ENCODE measurements at regions not wholly inside any gene's neighbourhood (a gene's known extent, or its start where the extent isn't known, plus 50 kb on each side); places are given as distances from the start of the nearest gene placed in this dataset.
"Not testable (repeated sequence)": the region's sequence is repeated elsewhere in the genome, so short reads cannot be mapped to it uniquely, and the experiment has no call there.

GRCh38 chr4:8723222-8723980 lies 130.8 kb downstream of the CPZ start:
- DNase-seq (ENCODE audit: low read depth in 4 of 4, low spot score in 2 of 4): no peak

- DNase-seq (ENCODE audit: low read depth in 4 of 4, low spot score in 2 of 4): no peak
Observed at GRCh38 chr4:8722556-8722955, 130.0 kb downstream of the CPZ start.

GRCh38 chr4:8721621-8722020 lies 129.1 kb downstream of the CPZ start:
- DNase-seq (ENCODE audit: low read depth in 4 of 4, low spot score in 2 of 4): no peak

GRCh38 chr4:8719421-8719820 lies 126.9 kb downstream of the CPZ start:
- no peak for DNase-seq (ENCODE audit: low read depth in 4 of 4, low spot score in 2 of 4)

- not testable (repeated sequence) for DNase-seq (ENCODE audit: low read depth in 4 of 4, low spot score in 2 of 4)
Observed at GRCh38 chr4:8717470-8717869, 124.9 kb downstream of the CPZ start.

GRCh38 chr4:8710946-8711345 lies 118.4 kb downstream of the CPZ start:
- no peak for DNase-seq (ENCODE audit: low read depth in 4 of 4, low spot score in 2 of 4)

GRCh38 chr4:8710416-8710815 lies 117.9 kb downstream of the CPZ start:
- no peak for DNase-seq (ENCODE audit: low read depth in 4 of 4, low spot score in 2 of 4)

GRCh38 chr4:8709729-8710360 lies 117.3 kb downstream of the CPZ start:
- DNase-seq (ENCODE audit: low read depth in 4 of 4, low spot score in 2 of 4): no peak

GRCh38 chr4:8709050-8709728 lies 116.6 kb downstream of the CPZ start:
- no peak for DNase-seq (ENCODE audit: low read depth in 4 of 4, low spot score in 2 of 4)

GRCh38 chr4:8708401-8709021 lies 115.9 kb downstream of the CPZ start:
- no peak for DNase-seq (ENCODE audit: low read depth in 4 of 4, low spot score in 2 of 4)

- DNase-seq (ENCODE audit: low read depth in 4 of 4, low spot score in 2 of 4): no peak
Observed at GRCh38 chr4:8707045-8707781, 114.6 kb downstream of the CPZ start.

GRCh38 chr4:8706216-8707044 lies 113.9 kb downstream of the CPZ start:
- DNase-seq (ENCODE audit: low read depth in 4 of 4, low spot score in 2 of 4): no peak

GRCh38 chr4:8705161-8706145 lies 112.9 kb downstream of the CPZ start:
- DNase-seq (ENCODE audit: low read depth in 4 of 4, low spot score in 2 of 4): no peak

- no peak for DNase-seq (ENCODE audit: low read depth in 4 of 4, low spot score in 2 of 4)
Observed at GRCh38 chr4:8704632-8705031, 112.1 kb downstream of the CPZ start.

- no peak for DNase-seq (ENCODE audit: low read depth in 4 of 4, low spot score in 2 of 4)
Observed at GRCh38 chr4:8703857-8704495, 111.4 kb downstream of the CPZ start.

GRCh38 chr4:8703401-8703696 lies 110.8 kb downstream of the CPZ start:
- DNase-seq (ENCODE audit: low read depth in 4 of 4, low spot score in 2 of 4): no peak

GRCh38 chr4:8702516-8703400 lies 110.2 kb downstream of the CPZ start:
- no peak for DNase-seq (ENCODE audit: low read depth in 4 of 4, low spot score in 2 of 4)

All from left renal cortex interstitium (tissue), 4 donors.